NCI-H345 treated with DMSO at 0.1 percent for 48 hours (cell line): ENCODE measurements at regions not wholly inside any gene's neighbourhood (a gene's known extent, or its start where the extent isn't known, plus 50 kb on each side); places are given as distances from the start of the nearest gene placed in this dataset.
A peak's percentile ranks its signal among the peaks of the same experiment; 100 is the strongest.

Experiments used
- DNase-seq: peaks from one replicate; lab custom pipeline; 2025; ENCODE audit not compliant: unreplicated experiment; lab: John Stamatoyannopoulos, UW

- DNase-seq: no peak
Observed at GRCh38 chr10:129330211-129330610, 136.8 kb upstream of the MGMT start.

- no peak for DNase-seq
Observed at GRCh38 chr10:129331207-129331838, 135.7 kb upstream of the MGMT start.

DNA sequence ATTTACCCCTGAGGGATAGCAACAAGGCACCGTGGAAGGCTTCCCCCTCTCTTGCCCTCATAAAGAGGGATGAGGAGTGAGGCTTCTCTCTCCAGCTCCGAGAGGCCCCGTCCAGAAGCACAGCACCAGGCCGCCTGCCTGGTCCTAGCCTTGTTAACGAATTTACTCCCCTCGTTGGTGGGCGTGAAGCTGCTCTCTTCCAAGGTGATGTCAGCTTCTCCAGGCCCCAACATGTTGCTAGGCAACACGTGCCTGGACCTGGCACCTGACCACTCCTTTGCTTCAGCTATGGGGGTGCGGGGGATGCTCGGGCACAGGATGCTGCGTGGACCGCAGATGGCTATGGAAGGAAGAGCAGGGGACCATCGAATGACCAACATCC lies 135.2 kb upstream of the MGMT start:
- DNase-seq: no peak

DNA sequence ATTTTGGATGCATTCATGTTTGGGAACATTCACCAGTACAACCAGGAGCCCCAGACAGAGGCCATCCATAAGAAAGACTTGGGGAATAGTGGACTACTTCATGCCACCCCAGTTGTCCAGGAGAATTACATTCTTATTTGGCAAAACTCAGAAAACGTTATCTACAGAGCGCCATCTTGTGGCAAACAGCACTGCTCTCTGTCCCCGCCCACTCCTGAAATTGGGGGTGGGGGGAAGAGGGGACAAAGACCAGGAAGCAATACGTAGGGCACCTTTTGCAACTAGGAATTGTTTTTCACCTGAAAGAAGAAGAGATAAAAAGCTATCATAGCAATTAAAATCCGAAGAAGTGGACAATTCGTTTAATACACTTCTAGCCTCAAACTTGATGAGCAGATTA lies 134.6 kb upstream of the MGMT start:
- no peak for DNase-seq

GRCh38 chr10:129333706-129334105 lies 133.3 kb upstream of the MGMT start:
- DNase-seq: no peak

GRCh38 chr10:129334266-129334665 lies 132.8 kb upstream of the MGMT start:
- no peak for DNase-seq

DNA sequence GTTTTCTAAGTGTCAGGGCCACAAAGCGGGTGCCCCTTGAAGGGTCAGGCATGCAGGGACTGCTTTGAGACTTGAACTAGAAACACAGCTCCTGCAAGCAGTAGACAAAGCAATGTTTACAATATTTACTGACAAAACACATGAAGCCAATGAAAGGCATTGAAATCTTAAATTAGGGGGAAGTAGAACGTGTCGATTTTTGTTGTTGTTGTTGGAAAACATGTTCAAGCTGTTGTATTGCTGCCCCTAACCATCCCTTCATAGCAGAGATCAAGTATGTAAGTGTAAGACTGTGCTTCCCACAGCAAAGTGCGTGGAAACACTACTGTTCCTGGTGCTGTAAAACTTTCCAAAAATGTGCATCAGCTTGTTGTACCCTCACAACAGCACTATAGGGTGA lies 131.6 kb upstream of the MGMT start:
- DNase-seq: no peak

- DNase-seq: peak; percentile 76
Observed at GRCh38 chr10:129335942-129336341, 131.1 kb upstream of the MGMT start.

GRCh38 chr10:129339191-129339590 lies 127.8 kb upstream of the MGMT start:
- DNase-seq: no peak

DNA sequence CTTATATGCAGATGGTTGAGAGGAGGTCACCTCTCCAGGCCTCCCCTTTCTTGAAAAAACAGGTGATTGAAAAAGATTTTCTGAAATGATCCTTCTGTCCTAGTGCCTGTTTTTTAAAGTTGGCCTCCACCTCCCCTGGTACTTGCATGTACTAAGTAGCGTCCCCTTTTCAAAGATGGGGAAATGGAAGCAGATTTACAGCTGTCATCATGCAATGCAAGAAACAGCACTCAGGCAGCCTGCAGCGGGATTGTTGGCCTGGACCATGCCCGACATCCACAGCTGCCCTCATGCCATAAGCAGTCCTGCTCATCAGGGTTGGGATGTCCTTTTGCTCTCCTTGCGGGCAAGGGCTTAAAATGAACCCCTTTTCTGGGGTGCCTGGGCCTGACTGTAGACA lies 127.2 kb upstream of the MGMT start:
- DNase-seq: no peak

GRCh38 chr10:129341087-129341486 lies 126.0 kb upstream of the MGMT start:
- no peak for DNase-seq

GRCh38 chr10:129342385-129342784 lies 124.7 kb upstream of the MGMT start:
- no peak for DNase-seq

DNA sequence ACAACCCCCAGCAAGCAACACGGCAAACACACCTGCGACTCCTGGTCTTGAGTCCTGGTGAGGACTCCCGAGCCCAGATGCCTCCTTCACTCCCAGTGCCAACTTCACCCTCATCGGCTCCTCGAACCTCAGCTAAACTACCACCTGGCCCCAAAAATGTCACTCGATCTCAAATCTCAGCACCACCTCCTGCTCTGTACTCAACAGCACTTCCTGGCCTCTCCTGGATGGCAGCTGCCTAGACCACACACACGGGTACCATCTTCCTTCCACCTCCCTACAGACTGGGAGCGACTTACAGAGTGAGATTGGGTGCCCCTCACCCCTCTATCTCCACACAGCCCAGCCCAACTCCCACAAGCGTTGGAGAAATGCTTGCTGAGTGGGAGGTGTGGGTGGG lies 123.9 kb upstream of the MGMT start:
- no peak for DNase-seq

- no peak for DNase-seq
Observed at GRCh38 chr10:129344103-129344502, 122.9 kb upstream of the MGMT start.

GRCh38 chr10:129344731-129345355 lies 122.2 kb upstream of the MGMT start:
- DNase-seq: no peak

DNA sequence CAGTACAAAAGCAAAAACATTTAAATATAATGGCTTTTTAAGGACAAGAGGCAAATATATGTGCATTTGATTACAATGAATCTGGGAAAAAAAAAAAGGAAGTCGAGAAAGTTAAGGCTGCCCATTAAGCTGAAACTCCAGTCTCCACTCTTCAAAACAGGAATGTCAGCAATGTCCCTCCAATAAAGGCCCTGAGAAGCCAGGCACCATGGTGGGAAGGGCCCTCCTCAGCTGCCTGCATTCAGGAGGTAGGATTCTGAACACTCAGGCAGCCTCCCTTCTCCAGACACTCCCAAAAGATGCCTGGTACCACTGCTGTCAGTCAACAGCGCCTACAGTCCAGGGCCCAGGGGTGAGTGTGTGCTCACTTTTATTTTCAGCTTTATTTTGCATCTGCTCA lies 121.3 kb upstream of the MGMT start:
- no peak for DNase-seq

DNA sequence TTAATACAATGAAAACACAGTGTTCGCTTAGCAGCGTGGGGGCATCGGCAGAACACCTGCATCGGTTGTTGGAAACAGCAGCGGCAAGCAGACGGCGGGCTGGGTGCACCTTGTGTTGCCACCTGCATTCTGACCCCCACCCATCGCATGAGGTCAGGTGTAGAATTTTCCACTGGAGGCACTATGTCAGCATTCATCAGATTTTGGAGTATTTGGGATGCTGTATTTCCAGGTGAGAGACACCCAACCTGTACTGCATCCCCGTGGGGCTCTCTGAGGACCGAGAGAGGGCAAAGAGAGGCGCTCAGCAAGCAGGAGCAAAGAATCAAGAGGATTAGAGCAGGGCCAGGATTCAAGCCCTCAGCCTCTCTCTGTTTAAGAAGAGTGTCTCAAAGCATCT lies 116.4 kb upstream of the MGMT start:
- DNase-seq: no peak

DNA sequence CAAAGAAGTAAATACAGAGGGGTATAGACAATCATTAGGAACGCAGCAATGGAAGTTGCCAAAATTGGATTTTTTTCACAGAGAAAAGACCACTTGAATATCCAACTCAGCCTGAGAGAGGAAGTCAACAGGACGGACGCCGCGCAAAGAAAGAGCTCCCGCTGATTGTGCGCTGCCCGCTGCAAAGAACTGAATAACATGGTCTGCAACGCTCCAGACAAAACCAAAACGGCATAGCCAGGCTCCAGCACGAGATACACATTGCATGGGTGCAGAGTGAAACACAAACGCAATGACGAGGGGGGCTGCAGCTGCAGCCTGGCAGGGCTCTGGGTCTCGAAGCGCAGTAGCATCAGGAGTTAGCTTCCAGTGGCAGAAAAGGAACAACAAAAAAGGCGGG lies 113.9 kb upstream of the MGMT start:
- DNase-seq: no peak

DNA sequence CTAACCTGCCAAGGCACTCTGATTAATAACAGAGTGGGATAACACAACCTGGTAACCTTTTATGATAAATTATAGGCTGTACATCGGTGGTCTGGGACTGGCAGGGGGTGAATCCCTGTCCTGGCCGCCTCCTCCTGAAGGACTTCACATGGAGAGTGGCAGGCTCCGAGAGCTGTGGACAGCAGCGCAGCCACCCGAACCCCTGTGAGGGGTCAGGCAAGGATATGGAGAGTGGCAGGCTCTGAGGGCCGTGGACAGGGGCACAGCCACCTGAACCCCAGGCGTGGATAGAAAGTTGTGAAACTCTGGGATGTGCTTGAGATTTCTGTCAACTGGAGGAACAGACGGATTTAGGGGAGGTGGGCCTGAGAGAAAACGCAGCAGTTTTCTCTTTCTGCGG lies 107.0 kb upstream of the MGMT start:
- DNase-seq: no peak

DNA sequence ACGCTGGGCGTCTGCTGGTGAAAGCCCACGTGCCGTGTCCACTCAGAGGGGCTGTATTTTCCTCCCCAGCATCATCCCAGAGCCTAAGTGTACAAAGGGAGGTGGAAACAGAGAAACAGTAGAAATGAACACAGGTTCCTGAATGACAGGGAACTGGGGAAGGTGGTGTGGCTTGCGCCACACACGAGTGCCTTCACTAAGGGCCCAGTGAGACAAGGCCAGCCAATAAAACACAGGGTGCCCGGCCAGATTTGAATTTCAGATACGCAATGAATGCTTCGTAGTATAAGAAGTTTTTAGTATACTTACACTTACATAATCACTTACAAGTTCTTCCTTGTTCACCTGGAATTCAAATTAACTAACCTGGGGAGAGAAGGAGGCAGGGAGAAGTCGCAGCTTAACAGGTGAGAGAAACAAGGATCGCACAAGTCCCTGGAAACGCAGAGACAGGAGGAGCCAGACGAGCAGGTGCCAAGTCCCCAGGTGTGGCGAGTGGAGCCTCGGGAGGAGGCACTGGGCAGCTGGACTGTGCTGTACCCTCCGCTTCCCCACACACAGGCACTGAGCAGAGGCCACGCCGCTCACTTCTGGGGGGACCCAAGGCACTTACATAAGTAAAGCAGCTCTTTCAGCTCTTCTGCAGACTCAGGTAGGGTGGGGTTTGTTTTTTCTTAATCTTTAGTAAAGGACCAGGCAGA lies 105.2 kb upstream of the MGMT start:
- DNase-seq: no peak

DNA sequence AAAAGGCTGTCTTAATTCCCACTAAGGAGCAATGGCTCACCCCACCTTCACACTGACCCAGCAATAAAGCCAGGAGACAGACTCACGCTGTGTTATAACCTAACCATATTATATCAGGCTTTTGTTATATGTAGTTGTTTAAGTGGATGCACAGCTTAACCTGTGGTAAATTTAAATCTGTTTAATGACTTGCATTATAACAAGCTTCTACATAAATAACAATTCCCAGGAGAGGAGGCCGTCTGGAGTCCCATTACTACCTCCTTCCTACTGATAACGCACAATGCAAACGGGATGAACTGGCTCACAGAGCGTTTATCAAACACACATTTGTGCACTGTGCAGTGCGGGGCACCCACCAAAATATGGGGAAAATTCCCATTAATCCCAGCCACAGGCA lies 102.1 kb upstream of the MGMT start:
- DNase-seq: no peak

DNA sequence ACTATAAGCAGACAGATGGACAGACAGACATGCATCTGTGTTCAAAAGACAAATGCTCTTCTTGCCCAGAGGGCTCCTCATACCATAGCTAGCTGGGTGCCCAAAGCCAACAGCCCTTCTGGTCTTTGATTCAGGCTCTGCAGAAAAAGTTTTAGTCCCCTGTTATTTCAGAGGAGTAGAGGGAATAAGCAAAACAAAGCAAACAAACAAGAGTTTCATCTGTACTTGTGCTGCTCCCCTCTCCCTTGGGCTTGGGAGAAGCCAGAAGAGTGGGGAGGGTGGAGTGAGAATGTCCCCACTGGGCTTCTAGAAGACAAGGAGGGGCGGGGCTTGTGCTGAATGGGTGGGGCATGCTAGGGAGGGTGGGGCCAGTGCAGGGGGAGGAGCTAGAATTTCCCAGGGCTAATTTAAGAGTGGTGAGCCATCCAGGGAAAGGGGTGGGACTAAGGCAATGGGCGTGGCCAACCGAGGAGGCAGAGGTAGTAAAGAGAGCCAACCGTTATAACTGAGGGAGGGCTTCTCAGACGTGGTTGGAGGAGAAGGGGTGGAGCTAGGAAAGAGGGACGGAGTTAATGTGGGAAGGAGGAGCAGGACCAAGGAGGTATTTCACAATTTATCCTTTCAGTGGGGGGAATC lies 101.2 kb upstream of the MGMT start:
- no peak for DNase-seq
